Activated CD8-positive, alpha-beta memory T cell treated with anti-CD3 and anti-CD28 coated beads for 24 hours (primary cell): ENCODE measurements at regions not wholly inside any gene's neighbourhood (a gene's known extent, or its start where the extent isn't known, plus 50 kb on each side); places are given as distances from the start of the nearest gene placed in this dataset.
A peak's percentile ranks its signal among the peaks of the same experiment; 100 is the strongest.
"Not testable (repeated sequence)": the region's sequence is repeated elsewhere in the genome, so short reads cannot be mapped to it uniquely, and the experiment has no call there.

ENCODE experiments used
- DNase-seq: peaks from one replicate; pipeline ENCODE4 v3.0.0-alpha.2; 2020

DNA sequence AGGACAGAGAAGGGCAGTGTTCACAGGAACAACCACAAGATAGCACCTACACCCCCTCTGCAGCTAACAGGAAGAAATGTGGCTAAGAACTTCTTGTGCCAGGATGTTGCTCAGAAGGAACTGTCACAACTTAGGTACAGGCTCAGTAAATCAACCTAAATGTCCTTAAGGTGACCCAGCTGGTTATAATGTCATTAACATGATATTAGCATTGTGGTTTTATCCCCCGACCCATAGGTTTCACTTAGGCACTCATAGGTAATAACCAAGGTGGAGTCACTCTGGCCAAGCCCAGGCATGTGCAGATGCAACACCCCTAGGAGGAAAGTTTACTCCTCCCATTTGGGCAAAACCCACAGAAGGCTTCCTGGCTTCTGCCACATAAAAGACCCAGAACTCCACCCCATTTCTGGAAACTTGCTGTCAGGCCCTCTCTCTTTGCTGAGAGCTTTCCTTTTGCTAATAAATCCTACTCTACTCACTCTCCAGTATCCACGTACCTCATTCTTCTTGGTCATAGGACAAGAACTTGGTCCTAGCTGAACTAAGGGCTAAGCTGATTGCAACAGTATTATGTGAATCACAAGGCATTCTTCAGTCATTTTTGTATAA is 951.3 kb downstream of the SLITRK5 start:
- peak; percentile 64 for DNase-seq

DNA sequence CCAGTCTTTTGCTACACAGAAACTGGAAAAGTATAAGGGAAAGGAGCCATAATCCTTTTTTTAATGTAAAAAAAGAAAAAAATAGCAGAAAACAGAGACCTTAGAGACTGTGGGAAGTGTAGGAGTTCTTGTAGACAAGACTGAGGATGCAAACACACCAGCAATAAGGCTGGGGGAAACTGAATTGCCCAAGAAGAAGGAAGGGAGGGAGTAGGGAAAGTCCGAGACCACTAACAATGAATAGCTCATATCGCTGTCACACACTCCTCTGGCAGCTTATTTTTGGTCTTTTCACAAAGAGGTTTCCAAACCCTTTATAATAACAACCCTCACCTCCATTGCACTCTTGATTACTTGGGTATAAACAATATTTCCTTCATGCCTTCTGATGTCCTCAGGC is 952.0 kb downstream of the SLITRK5 start:
- no peak for DNase-seq

DNA sequence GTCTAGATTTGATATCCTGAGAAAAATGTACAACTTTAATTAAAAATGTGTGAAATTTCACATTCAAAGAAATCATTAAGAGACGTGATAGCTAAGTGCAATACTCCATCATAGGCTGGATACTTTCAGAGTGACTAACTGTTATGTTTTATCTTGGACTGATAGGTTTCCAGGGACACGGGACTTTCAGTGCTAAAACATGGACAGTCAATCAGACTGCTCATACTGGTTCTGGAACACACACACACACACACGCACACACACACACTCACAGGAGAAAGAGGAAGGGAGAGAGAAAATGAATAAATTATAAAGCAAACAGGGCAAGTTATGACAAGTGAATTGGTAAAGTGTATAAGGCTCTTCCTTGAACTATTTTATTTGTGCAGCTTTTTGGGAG is 955.9 kb downstream of the SLITRK5 start:
- no peak for DNase-seq

DNA sequence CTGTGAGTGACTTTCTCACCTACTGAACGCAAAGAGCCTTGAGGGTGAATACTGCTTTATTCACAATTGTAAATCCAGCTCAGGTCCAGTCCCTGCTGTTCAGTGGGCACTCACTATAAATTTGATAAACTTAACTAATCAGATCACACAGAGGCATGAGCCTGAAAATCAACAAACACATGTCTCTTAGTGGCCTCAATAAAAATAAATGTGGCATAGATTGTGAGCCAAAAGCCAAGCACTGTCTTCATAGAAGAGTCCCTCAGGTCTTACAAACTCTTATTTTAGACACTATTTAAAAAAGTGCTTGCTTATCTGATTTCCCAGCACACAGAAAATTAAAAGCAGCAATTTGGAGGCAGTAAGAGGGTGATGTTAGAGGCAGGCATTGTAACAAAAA is 957.7 kb downstream of the SLITRK5 start:
- no peak for DNase-seq

DNA sequence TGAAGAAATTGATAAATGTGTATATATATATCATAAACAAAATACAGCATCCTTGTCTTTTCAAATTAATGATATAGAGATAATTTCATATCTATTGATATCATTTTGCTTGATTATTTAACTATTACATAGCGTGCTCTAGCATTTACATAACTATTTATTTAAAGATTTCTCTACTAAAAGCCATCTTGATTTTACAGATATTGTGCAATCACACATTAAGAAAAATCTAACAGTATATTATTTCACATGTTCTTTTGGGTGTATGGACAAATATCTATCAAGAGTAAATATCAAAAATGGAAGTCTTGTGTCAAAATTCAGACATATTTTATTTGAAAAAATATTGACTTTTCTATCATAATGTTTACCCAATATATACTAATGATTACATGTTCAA is 966.8 kb downstream of the SLITRK5 start:
- DNase-seq = no peak

DNA sequence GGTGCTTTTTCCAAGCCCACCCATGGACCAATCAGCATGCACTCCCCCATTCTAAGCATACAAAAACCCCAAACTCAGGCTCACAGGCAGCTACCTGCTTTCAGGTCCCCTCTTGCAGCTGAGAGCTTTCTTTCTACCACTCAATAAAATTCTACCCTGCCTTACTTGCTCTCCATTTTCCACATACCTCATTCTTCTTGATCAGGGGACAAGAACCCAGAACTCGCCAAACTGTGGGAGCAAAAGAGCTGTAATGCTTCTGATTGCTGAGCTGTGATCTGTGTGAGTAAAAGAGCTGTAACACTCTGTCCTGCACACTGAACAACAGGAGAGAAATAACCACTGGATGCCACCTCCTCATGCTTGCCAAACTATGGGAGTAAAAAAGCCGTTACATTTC is 972.1 kb downstream of the SLITRK5 start:
- DNase-seq = no peak

DNA sequence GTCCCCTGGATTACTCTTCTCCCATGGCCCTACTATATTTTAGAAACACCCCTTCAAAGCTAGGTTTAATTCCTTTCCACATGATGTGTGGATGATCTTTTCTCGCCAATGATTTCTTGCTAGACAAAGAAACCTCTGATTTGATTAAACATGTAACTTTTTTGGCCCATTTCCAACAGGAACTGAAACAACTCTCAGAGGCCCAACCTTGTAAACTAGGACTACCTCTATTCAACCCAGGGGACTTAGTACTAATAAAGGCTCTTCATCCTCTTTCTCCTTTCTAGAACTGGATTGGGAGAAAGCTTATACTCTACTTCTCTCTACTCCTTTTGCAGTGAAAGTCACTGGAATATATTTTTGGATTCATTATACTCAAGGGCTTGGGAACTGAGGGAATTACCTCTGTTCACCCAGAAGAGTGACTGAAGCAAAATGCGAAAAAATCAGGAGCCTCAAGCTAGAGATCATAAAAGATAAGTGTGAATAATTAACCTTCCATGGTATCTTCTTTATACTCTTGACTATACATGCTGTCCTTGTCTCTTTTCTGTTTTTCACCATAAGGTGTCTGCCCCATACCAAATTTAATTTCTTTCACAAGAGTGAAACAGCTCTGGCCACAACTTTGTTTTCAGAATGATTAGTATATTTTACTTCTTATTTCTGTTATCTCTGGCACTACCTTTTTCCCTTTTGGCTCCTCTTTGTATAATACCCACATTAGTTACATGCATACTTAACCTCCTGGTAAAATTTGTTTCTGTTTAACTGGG is 977.6 kb downstream of the SLITRK5 start:
- DNase-seq = no peak

DNA sequence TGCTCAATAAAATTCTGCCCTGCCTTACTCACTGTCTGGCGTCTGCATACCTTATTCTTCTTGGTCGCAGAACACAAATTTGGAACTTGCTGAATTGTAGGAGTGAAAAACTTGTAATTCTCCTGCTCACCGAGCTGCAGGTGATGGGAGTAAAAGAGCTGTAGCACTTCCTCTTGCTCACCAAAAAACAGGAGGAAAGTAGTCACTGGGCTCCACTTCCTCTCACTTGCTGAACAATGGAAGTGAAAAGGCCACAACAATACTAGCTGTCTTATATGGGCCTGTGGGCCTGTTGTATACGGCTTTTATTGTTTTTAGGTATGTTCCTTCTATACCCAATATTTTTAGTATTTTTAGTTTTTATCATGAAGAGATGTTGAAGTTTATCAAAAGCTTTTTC is 978.7 kb downstream of the SLITRK5 start:
- DNase-seq = no peak

DNA sequence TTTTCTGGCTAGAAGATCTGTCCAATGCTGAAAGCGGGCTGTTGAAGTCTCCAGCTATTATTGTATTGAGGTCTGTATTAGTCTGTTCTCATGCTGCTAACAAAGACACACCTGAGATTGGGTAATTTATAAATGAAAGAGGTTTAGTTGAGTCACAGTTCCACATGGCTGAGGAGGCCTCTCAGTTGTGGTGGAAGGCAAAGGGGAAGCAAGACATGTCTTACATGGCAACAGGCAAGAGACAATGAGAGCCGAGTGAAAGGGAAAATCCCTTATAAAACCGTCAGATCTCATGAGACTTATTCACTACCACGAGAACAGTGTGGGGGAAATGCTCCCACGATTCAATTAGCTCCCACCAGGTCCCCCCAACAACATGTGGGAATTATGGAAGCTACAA is 980.4 kb downstream of the SLITRK5 start:
- DNase-seq = no peak

DNA sequence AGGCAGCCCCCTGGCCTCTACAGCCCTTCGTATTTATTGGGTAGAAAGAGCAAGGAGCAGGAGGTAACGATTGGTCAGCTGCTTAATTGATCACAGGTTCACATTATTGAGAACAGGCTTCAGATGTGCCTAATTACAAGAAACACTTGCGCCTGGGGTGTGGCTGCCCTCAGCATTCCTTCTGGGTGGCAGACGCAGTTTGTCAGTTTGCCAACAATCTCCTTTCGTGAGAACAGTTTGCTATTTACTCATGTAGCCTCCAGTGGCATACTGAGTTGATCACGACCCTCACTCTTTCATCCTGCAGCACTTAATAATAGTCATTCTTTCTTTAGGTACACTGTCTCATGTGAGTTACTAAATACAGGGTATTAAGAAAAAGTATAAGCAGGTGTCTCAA is 985.6 kb downstream of the SLITRK5 start:
- DNase-seq = no peak

DNA sequence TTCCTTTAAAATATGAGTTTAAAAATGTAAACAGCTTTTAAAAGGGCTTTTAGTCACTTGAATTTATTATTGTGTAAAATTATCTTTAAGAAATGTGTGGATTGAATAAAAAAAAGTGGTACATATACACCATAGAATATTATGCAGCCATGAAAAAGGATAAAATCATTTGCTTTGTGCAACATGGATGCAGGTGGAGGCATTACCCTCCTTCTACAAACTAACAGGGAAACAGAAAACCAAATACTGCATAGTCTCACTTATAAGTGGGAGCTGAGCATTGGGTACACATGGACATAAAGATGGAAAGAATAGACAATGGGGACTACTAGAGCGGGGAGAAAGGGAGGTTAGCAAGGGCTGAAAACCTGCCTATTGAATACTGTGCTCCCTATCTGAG is 999.3 kb downstream of the SLITRK5 start:
- DNase-seq = no peak

DNA sequence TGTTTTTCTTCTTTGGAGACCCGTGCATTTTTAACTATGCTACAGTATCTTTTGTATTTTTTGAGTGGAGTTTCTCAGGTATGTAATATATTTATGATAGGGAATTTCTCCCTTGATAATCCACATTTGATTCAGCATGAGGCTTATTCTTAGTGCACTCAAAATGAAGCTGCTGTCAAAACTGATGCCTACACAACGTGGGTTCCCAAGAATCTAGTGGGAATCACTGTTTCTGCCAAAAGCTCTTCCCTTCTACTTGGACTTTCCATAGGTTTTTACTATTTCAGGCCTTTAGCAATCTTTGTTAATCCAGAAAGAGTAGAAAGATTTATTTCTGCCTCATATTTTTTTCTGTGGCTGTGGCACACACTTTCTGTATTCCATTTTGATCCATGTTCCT is 1003.7 kb downstream of the SLITRK5 start:
- DNase-seq = no peak

DNA sequence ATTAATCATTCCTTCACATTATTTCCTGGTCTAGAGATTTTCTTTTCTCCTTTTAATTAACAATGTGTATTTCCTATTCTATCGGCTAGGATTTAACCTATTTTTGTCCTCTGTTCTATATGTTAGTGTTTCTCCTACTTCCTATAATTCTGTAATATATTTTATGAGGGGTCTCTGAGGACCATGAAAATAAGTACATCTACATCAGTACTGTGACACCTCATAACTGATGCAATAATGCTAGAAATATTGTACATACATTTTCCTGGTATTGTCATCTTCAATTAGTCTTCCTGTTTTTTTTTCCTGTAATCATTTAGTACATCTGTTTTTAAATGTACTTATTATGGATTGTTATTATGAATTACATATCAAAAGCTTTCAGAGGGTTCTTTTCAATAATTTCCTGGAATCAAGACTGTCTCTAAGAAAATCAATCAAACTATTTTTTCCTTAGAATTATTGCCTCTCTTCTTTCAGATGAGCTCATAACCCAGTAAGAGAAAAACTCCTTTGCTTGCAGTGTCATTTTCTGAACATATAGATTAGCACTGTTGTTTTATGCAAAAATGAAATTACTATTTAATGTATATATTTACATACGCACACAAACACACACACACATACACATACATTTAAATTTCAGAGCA is 1004.3 kb downstream of the SLITRK5 start:
- no peak for DNase-seq

DNA sequence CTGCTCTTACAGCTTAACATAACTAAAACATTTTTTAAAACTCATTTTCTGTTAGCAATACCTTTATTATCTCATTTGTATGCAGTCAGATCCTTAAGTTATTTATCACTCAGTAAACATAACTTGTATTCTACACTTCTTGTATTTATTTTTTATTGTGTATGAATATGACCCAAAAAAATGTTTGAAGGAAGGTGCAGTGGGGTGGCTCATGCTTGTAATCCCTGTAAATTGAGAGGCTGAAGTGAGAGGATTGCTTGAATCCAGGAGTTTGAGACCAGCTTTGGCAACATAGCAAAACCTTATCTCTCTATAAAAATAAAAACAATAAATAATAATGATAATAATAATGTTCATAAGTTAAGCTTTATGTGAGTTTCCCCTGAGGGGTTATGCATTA is 1004.8 kb downstream of the SLITRK5 start:
- no peak for DNase-seq

DNA sequence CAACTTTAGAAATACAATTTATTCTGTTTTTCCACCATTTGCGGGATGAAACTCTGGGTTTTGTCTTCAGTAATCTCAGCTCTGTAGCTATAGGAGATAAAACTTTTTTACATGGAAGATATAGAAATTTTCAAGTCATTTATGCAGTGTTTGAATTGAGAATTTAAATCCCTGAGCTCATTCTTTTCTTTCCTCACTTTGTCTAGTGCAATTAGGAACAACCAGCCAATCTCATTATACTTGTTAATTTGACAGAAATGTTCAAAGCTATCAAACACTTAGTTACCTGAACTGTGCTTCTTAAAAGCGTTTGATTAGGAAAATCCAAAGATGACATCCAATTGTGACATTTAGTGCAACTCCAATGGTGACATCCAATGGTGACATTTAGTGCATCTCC is 1014.3 kb downstream of the SLITRK5 start:
- no peak for DNase-seq

DNA sequence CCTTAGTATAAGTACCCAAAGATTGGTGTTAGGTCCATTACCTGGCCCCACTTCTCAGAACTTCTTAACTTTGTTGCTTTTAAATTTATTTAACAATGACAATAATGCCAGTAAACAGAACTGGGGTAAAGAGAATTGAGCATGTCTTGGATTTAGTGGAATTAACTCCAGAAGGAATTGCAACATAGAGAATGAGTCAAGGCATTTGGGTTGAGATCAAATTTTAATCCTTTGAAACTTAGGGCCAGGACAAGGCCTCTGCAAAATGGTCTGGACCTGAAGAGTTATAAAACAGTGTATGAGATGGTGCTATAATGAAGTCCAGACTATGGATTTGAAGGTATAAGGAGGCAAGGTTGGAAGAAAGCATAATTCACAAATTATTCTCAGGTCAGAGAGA is 1030.4 kb downstream of the SLITRK5 start:
- no peak for DNase-seq

DNA sequence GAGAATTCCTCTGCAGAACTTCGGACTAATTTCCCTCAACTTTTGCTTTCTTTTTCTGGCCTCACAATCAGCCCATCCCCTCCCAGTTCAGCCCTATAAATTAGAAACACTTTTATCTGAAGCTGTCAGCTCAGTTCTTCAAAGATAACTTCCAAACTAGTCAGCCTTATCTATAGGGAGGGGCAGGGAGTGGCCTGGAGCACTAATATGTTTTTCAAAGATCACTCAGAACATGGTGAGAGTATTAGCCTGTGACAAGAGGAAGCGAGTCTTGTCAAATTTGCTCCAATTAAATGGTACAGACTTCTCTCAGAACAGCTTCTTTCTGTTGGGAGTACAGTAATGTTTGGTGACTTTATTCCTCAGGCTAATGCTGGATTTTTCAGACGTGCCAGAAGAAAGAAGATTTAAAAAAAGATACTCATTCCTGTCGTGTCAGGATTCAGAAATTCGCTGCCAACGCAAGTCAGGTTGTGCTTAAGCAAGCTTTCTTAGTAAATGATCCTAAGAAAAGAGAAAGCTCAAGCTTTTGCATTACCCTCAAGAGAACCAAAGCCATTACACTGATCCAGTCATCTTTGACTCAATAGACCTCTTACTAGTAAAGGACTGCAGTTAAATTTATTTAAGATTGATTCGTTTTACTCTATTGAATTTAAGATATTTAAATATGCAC is 1033.6 kb downstream of the SLITRK5 start:
- DNase-seq = no peak

DNA sequence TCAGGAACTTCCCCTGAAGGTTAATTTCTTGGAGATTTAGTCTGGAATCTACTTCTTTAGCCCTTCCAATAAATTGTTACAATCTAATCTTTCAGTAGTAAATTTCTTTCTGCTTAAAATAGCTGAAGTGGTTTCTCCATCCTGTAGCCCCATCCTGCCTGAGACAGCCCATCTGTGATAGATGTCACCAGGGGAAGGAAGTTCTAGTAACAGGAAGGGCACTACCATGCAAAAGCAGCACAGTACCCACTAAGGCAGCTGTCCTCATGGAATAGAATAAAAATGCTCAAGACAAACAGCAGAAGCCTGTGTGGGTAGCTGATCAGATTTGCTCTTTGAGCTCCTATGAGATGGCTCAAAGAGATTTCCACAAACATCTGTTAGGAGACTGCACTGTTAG is 1036.5 kb downstream of the SLITRK5 start:
- DNase-seq = no peak

DNA sequence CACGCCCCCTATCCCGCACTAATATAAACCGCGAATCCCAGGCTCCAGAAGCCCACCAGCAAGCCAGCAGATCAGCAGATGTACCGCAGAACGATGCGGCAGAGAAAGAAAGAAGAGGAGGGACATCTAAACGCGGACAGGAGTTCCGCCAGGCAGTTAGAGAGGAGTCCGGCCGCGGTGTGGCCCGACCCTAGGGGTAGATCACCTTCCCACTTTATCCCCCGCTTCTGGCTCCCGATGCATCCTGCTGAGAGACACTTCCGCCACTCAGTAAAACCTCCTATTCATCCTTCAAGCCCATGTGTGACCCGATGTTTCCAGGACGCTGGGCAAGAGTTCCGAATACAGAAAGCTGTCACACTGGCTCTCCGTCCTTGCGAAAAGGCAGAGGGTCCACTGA is 1046.8 kb downstream of the SLITRK5 start:
- DNase-seq = no peak

DNA sequence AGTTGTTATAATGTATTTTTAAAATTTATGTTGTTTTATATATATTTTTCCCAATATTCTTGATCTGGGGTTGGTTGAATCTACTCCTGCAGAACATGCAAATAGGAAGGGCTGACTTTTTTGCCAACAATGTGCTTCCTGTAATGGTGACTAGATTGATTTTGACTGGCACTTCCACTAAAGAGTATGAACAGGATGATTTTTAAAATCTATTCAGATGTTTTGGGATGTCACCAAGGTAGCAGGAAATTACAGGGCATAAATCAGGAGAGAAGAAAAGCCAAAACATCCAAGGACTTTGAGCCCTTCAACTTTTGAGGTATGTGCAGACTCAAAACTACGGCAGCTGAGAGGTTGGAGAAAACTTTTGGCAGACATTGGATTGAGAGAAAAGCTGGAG is 1047.6 kb downstream of the SLITRK5 start:
- no peak for DNase-seq

DNA sequence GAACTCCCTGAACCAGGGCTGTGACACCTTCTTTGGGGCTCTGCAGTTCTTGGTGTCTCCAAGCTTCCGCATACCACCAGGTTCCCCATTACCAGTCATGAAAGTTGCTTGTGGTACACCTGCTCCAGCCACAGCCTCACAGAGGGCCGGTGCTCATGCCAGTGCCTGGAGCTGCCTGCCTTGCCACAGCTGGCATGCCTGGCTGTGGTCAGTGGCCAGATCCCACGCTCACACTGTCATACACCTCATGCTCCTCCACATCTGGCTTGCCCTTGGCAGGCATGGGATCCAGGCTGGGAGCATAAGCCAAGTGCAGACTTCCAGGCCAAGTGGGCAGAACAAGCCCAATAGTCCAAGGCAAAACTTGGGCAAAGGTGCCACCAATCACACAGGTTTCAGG is 1054.9 kb downstream of the SLITRK5 start:
- DNase-seq = no peak

DNA sequence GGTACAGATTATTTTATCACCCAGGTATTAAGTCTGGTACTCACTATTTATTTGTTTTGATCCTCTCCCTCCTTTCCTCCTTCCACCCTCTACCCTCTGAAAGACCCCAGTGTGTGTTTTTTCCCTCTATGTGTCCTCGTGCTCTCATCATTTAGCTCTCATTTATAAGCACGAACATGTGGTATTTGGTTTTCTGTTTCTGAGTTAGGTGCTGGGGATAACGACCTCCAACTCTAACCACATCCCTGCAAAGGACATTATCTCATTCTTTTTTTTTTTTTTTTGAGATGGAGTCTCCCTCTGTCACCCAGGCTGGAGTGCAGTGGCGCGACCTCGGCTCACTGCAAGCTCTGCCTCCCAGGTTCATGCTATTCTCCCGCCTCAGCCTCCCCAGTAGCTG is 1056.1 kb downstream of the SLITRK5 start:
- DNase-seq = not testable (repeated sequence)

DNA sequence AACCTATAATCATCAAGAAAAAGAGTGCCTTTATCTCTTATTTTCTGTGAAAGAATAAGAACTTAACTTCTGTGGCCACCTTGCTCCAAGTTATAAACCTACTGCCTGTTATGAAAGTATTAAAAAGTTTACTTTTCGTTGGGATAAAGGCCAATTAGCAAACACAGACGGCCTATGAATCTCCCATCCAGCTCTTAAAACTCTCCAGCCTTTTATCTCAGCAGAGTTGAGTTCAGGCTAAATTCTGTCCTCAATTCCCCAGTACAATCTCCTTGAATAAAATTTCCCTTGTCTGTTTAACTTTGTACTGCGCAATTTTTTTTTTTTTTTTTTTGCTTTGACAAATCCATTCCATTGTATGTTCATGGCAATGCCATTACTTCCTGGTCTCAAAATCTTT is 1058.4 kb downstream of the SLITRK5 start:
- no peak for DNase-seq

DNA sequence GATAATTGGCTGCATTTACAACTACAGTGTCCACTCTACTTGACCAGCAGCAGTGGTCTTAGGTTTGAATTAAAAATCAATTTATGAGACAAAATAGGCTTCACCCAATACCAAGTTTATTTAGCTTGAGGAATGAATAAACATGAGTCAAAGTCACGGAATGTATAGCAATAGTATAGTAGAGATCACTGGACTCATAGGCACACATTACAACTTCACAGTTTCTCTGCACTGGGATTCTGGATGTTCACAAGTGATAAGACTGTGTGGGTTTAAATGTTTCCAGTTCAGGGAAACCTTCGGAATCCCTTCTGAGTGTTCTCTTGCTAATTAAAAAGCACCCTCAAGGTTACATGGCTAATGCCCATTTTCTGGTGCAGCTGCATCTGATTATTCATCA is 1064.9 kb downstream of the SLITRK5 start:
- DNase-seq = no peak
